Omental fat pad (tissue), 3 donors: ENCODE measurements at regions not wholly inside any gene's neighbourhood (a gene's known extent, or its start where the extent isn't known, plus 50 kb on each side); places are given as distances from the start of the nearest gene placed in this dataset.

Experiments
- ATAC-seq: fragments of 150-250 bp; one replicate; pipeline ENCODE4 v1.9.1; 2016; ENCODE audit warnings: mild to moderate bottlenecking, moderate library complexity; ENCODE audit not compliant: low FRiP score
- DNase-seq: peaks from one replicate; pipeline ENCODE4 v3.0.0-alpha.2; 2019; ENCODE audit warnings: low spot score
- TF ChIP-seq, protein P1 (sequence below), 3 donors: fragments of 450-650 bp; IDR thresholded peaks; one replicate each; pipeline ENCODE4 v1.5.1; 2016 to 2017; ENCODE audit warnings: antibody characterized with exemption in 3 of 3, mild to moderate bottlenecking in 3 of 3, moderate library complexity in 2 of 3

DNA sequence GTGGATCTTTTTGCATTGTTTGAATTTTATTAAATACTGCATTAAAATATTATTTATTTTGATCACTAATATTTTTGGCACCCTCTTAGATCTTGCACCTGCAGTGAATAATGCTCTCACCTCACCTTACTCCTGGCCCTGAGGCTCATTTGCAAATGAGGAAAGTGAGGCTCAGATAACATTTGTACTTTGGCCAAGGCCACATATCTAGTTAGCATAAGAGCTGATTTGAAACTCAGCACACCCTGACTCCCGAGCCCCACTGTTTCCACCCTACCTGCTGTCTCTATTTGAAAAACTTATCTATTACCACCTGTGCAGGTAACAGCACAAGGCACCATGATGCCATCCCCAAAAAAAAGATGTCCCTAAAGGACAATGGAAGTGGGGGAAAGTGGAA, 358.7 kb upstream of the MAF start:
- TF ChIP-seq, protein P1, sequence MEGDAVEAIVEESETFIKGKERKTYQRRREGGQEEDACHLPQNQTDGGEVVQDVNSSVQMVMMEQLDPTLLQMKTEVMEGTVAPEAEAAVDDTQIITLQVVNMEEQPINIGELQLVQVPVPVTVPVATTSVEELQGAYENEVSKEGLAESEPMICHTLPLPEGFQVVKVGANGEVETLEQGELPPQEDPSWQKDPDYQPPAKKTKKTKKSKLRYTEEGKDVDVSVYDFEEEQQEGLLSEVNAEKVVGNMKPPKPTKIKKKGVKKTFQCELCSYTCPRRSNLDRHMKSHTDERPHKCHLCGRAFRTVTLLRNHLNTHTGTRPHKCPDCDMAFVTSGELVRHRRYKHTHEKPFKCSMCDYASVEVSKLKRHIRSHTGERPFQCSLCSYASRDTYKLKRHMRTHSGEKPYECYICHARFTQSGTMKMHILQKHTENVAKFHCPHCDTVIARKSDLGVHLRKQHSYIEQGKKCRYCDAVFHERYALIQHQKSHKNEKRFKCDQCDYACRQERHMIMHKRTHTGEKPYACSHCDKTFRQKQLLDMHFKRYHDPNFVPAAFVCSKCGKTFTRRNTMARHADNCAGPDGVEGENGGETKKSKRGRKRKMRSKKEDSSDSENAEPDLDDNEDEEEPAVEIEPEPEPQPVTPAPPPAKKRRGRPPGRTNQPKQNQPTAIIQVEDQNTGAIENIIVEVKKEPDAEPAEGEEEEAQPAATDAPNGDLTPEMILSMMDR (IDR thresholded peaks at IDR 0.05) = no peak
- DNase-seq = no peak
- ATAC-seq = no peak

DNA sequence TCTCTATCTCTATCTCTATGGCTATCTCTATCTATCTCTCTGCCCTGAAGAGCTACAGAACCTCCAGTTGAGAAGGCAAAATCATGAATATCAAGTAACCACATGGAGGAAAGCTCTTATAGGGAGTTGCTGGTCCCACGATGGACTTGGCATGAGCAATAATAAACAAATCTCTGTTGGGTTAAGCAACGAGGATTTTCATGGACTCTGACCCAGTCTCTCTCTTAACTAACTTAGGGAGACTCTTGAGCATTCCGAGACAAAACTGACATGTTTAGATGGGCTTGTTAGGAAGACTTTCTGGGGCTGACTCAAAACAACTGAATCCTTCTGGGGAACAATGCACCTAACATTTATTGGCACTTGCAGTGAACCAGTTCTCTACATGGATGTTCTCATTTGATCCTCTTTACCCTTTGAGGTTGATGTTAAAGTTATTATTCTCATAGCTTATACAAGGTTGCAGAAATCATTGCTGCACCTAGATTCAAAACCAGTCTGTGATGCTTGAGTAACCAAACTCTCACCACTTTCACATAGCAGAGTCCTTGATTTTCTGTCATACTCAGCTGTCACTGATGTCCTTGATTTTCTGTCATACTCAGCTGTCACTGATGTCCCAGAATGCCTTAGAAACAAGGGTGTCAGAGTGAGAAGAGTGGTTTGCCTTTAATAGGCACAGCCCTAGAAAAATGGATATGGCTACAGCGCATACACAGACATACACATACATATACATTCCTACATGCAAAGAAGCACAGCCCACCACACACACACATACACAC, 354.6 kb upstream of the MAF start:
- ATAC-seq (no peak), DNase-seq (no peak)
- TF ChIP-seq, protein P1 (IDR thresholded peaks at IDR 0.05) = no peak

DNA sequence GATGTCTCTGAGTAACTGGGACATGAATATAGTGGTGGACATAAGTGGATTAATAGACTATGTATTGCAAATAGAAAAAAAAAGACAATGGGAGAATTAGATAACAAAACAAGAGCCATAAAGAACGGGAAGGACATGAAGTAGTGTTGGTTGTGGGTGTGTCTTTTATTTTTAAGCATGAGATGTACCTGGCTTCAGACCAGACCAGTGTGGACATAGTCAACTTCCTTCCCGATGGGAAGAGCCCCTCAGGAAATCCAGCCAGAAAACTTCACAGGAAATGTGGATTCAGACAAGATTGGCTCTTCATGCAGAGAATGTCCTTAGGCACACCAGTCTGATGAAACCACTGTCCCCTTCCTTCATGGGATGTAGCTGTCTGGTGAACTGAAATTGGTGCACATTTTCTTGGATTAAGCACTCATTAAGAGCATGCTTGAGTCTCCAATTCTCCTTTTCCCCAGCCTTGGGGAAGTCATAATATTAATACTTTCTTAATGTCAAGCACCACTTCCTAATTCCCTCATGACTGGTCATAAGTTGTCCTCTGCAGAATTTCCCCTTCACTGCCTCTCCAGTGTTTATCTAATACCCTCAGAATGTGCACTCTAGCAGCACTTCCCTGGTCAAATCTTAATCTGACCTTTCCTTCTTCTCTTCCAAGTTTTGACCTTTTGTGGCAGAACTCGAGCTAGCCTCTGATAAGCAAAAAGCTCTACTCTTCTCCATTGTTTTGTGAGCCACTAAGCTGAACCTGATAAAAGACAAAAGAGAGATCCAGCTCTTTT, 350.6 kb upstream of the MAF start:
- TF ChIP-seq, protein P1 (IDR thresholded peaks at IDR 0.05) = no peak
- ATAC-seq = no peak
- DNase-seq = no peak

DNA sequence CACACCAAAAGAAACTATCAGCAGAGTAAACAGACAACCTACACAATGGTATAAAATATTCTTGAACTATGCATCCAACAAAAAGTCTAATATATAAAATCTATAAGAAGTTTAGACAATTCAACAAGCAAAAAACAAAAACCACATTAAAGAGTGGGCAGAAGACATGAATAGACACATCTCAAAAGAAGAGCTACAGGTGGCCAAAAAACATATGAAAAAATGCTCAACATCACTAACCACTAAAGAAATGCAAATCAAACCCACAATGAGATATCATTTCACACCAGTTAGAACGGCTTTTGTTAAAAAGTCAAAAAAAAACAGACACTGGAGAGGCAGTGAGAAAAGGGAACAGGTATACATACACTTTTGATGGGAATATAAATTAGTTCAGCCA, 348.9 kb upstream of the MAF start:
- DNase-seq (no peak), ATAC-seq (no peak)
- TF ChIP-seq, protein P1 (IDR thresholded peaks at IDR 0.05) = no peak

DNA sequence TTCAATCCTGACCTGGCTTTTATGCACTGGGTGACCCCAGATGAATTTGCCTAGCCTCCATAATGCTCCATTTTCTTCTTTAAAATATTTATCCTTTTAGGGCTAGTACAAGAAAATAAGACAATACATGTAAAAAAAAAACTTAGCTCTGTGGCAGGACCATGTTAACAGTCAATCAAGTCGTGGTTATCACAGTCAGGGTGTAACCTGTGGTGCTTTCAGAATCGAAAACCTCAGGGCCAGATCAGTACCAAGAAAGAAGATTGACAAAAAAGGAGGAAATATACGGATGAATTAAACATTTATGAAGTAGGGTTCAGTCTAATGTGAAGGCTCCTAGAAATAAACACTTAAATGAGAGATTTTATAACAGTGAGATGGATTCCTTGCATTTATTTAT, 347.2 kb upstream of the MAF start:
- TF ChIP-seq, protein P1 (IDR thresholded peaks at IDR 0.05) = no peak
- ATAC-seq = no peak

DNA sequence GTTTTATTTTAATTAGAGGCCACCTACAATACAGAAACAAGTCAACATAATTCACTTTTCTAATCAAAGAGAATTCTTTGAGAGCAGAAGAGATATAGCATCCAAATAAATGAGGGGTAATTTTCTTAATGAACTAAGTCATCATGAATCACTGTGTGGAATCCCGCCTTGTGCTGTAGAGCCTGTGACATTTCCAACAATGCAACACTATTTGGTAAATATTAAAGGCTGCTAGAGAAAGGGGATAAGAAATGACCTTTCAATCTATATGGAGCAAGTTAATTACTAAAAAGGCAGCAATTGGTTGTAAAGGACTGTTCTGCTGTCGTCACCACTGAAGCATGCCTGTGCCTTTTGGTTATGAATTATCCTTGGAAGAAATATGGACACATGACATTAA, 345.7 kb upstream of the MAF start:
- no peak for ATAC-seq
- TF ChIP-seq, protein P1 (IDR thresholded peaks at IDR 0.05) = no peak

More for the DNA sequence above, 347.2 kb upstream of the MAF start:
- DNase-seq = no peak

More for the DNA sequence above, 345.7 kb upstream of the MAF start:
- DNase-seq = no peak
